HEK293T (cell line): ENCODE measurements at regions not wholly inside any gene's neighbourhood (a gene's known extent, or its start where the extent isn't known, plus 50 kb on each side); places are given as distances from the start of the nearest gene placed in this dataset.

Source experiments
- CTCF ChIA-PET: fragments of 350-600 bp; formaldehyde crosslinking; extraction: SDS; loops from one replicate; lab custom pipeline; 2021; ENCODE audit warnings: antibody characterized with exemption, inconsistent platforms; lab: Yijun Ruan, JAX
- POLR2A ChIA-PET: fragments of 350-600 bp; formaldehyde crosslinking; extraction: SDS; loops from one replicate; lab custom pipeline; 2020; ENCODE audit warnings: antibody characterized with exemption, inconsistent platforms; lab: Yijun Ruan, JAX
- DNase-seq: peaks from one replicate; pipeline ENCODE4 v3.0.0; 2012; ENCODE audit warnings: mixed read lengths; ENCODE audit errors: extremely low spot score
- ARNT ChIP-seq: fragments of 450-650 bp; IDR thresholded peaks from 2 replicates; pipeline ENCODE4 v1.6.1; 2017; ENCODE audit warnings: mild to moderate bottlenecking
- BHLHE40 ChIP-seq: fragments of 450-650 bp; IDR thresholded peaks from 2 replicates; pipeline ENCODE4 v1.6.1; 2016; ENCODE audit warnings: mild to moderate bottlenecking, moderate library complexity, borderline replicate concordance
- CTBP1 ChIP-seq: fragments of 450-650 bp; IDR thresholded peaks from 2 replicates; pipeline ENCODE4 v1.6.1; 2016; ENCODE audit warnings: borderline replicate concordance
- ELF4 ChIP-seq: fragments of 450-650 bp; IDR thresholded peaks from 2 replicates; pipeline ENCODE4 v1.6.1; 2017; ENCODE audit warnings: antibody characterized with exemption
- FOXA1 ChIP-seq: fragments of 450-650 bp; IDR thresholded peaks from 2 replicates; pipeline ENCODE4 v1.6.1; 2016; ENCODE audit warnings: mild to moderate bottlenecking
- FOXK2 ChIP-seq: fragments of 450-650 bp; IDR thresholded peaks from 2 replicates; pipeline ENCODE4 v1.6.1; 2016; ENCODE audit warnings: mild to moderate bottlenecking
- FOXM1 ChIP-seq: fragments of 450-650 bp; IDR thresholded peaks from 2 replicates; pipeline ENCODE4 v1.6.1; 2017; ENCODE audit warnings: mild to moderate bottlenecking, borderline replicate concordance
- HDGF ChIP-seq: fragments of 450-650 bp; IDR thresholded peaks from 2 replicates; pipeline ENCODE4 v1.6.1; 2017; ENCODE audit warnings: antibody characterized with exemption, borderline replicate concordance
- L3MBTL2 ChIP-seq: fragments of 450-650 bp; conservative IDR thresholded peaks from 2 replicates; pipeline ENCODE4 v1.6.1; 2016; ENCODE audit warnings: mild to moderate bottlenecking
- LEF1 ChIP-seq: fragments of 450-650 bp; IDR thresholded peaks from 2 replicates; pipeline ENCODE4 v1.6.1; 2017; ENCODE audit warnings: mild to moderate bottlenecking, borderline replicate concordance
- NFRKB ChIP-seq: fragments of 450-650 bp; IDR thresholded peaks from 2 replicates; pipeline ENCODE4 v1.6.1; 2016; ENCODE audit warnings: mild to moderate bottlenecking, moderate library complexity
- PKNOX1 ChIP-seq: fragments of 450-650 bp; IDR thresholded peaks from 2 replicates; pipeline ENCODE4 v1.6.1; 2016
- SP1 ChIP-seq: fragments of 450-650 bp; IDR thresholded peaks from 2 replicates; pipeline ENCODE4 v1.6.1; 2017
- SUZ12 ChIP-seq: fragments of 450-650 bp; IDR thresholded peaks from 2 replicates; pipeline ENCODE4 v1.6.1; 2016; ENCODE audit warnings: mild to moderate bottlenecking
- TARDBP ChIP-seq: fragments of 450-650 bp; IDR thresholded peaks from 2 replicates; pipeline ENCODE4 v1.6.1; 2016
- ZNF384 ChIP-seq: fragments of 450-650 bp; IDR thresholded peaks from 2 replicates; pipeline ENCODE4 v1.6.1; 2016

GRCh38 chr10:10831085-10831484 is 186.6 kb upstream of the CELF2 start:
- no peak for TF ChIP-seq ARNT
- TF ChIP-seq ZNF384: no peak
- no peak for TF ChIP-seq PKNOX1
- no peak for TF ChIP-seq FOXM1
- no peak for TF ChIP-seq ELF4
- TF ChIP-seq TARDBP: no peak
- TF ChIP-seq LEF1: no peak
- TF ChIP-seq HDGF: no peak
- no peak for TF ChIP-seq SUZ12
- TF ChIP-seq NFRKB: no peak
- TF ChIP-seq FOXA1: no peak
- TF ChIP-seq BHLHE40: no peak
- no peak for TF ChIP-seq FOXK2
- TF ChIP-seq SP1: no peak
- no peak for TF ChIP-seq L3MBTL2
- ChIA-PET POLR2A (no interaction called here), CTCF (no interaction called here)
- no peak for DNase-seq

GRCh38 chr10:10833955-10834354 is 183.7 kb upstream of the CELF2 start:
- TF ChIP-seq NFRKB: no peak
- TF ChIP-seq FOXK2: no peak
- TF ChIP-seq ARNT: no peak
- no peak for TF ChIP-seq BHLHE40
- no peak for TF ChIP-seq HDGF
- TF ChIP-seq PKNOX1: no peak
- TF ChIP-seq FOXA1: no peak
- no peak for TF ChIP-seq ELF4
- ChIA-PET POLR2A (no interaction called here), CTCF (no interaction called here)
- no peak for DNase-seq

GRCh38 chr10:10844251-10844650 is 173.4 kb upstream of the CELF2 start:
- CTCF ChIA-PET: no interaction called here
- no peak for TF ChIP-seq L3MBTL2
- no peak for TF ChIP-seq NFRKB
- TF ChIP-seq LEF1: no peak
- no peak for TF ChIP-seq CTBP1

GRCh38 chr10:10845185-10845584 is 172.5 kb upstream of the CELF2 start:
- POLR2A ChIA-PET: no interaction called here
- no peak for TF ChIP-seq CTBP1
- TF ChIP-seq FOXK2: no peak
- no peak for TF ChIP-seq FOXA1
- no peak for TF ChIP-seq FOXM1
- no peak for TF ChIP-seq ZNF384
- TF ChIP-seq LEF1: no peak
- no peak for DNase-seq
- CTCF ChIA-PET: interaction anchor here (0.6 kb wide), 1 partner anchor 937 kb away, joined by 3 read pairs; no protein-coding TSS in a partner anchor

More at GRCh38 chr10:10844251-10844650, 173.4 kb upstream of the CELF2 start:
- POLR2A ChIA-PET: no interaction called here
- DNase-seq: no peak

- DNase-seq: no peak
- CTCF ChIA-PET: interaction anchor here (0.5 to 0.6 kb wide), 2 partner anchors 16 to 937 kb away, joined by 3 read pairs; no protein-coding TSS in a partner anchor
- TF ChIP-seq FOXA1 (no peak), SP1 (no peak)
- POLR2A ChIA-PET: no interaction called here
Measured at GRCh38 chr10:10845826-10846503, 171.7 kb upstream of the CELF2 start.

GRCh38 chr10:10846504-10846900 is 171.2 kb upstream of the CELF2 start:
- no peak for TF ChIP-seq FOXK2
- TF ChIP-seq ELF4: no peak
- ChIA-PET POLR2A (no interaction called here), CTCF (interaction anchor here (0.5 kb wide), 1 partner anchor 17 kb away, joined by 3 read pairs; no protein-coding TSS in a partner anchor)
- no peak for DNase-seq

GRCh38 chr10:10847387-10847786 is 170.3 kb upstream of the CELF2 start:
- ChIA-PET CTCF (no interaction called here), POLR2A (no interaction called here)
- no peak for DNase-seq
- no peak for TF ChIP-seq BHLHE40
- TF ChIP-seq FOXM1: no peak
- no peak for TF ChIP-seq ARNT
- TF ChIP-seq LEF1: no peak
- TF ChIP-seq CTBP1: no peak
- no peak for TF ChIP-seq NFRKB
- no peak for TF ChIP-seq SUZ12
- TF ChIP-seq TARDBP: no peak
- TF ChIP-seq FOXK2: no peak
- no peak for TF ChIP-seq ELF4
- no peak for TF ChIP-seq ZNF384
- TF ChIP-seq L3MBTL2: no peak
- TF ChIP-seq SP1: no peak
- no peak for TF ChIP-seq FOXA1
